Ovary (tissue), 3 donors: ENCODE measurements at regions not wholly inside any gene's neighbourhood (a gene's known extent, or its start where the extent isn't known, plus 50 kb on each side); places are given as distances from the start of the nearest gene placed in this dataset.

ENCODE experiments used
- POLR2A ChIP-seq: fragments of 450-650 bp; IDR thresholded peaks from one replicate; pipeline ENCODE4 v1.6.1; 2017; ENCODE audit warnings: antibody characterized with exemption, mild to moderate bottlenecking, moderate library complexity
- TF ChIP-seq, protein P1 (sequence below), 3 donors: fragments of 450-650 bp in 2 of 3; fragments of 200-600 bp in 1 of 3; IDR thresholded peaks; one replicate each; pipeline versions ENCODE4 v1.5.1 to v1.8.0; 2016 to 2022; ENCODE audit warnings: antibody characterized with exemption in 3 of 3, mild to moderate bottlenecking in 1 of 3
- donor health status: DM: no; HTN: no; CAD: no.

- TF ChIP-seq, protein P1, sequence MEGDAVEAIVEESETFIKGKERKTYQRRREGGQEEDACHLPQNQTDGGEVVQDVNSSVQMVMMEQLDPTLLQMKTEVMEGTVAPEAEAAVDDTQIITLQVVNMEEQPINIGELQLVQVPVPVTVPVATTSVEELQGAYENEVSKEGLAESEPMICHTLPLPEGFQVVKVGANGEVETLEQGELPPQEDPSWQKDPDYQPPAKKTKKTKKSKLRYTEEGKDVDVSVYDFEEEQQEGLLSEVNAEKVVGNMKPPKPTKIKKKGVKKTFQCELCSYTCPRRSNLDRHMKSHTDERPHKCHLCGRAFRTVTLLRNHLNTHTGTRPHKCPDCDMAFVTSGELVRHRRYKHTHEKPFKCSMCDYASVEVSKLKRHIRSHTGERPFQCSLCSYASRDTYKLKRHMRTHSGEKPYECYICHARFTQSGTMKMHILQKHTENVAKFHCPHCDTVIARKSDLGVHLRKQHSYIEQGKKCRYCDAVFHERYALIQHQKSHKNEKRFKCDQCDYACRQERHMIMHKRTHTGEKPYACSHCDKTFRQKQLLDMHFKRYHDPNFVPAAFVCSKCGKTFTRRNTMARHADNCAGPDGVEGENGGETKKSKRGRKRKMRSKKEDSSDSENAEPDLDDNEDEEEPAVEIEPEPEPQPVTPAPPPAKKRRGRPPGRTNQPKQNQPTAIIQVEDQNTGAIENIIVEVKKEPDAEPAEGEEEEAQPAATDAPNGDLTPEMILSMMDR (IDR thresholded peaks at IDR 0.05): no peak
- no peak for TF ChIP-seq POLR2A
Measured at GRCh38 chr3:72128921-72129320, 344.0 kb upstream of the PROK2 start.
